Loucy (cell line): ENCODE measurements at regions not wholly inside any gene's neighbourhood (a gene's known extent, or its start where the extent isn't known, plus 50 kb on each side); places are given as distances from the start of the nearest gene placed in this dataset.

ENCODE experiments used
- H2AFZ ChIP-seq: fragments of 200-600 bp; sonication (generic); 2 replicates; pipeline ENCODE4 v1.6.0; 2016; ENCODE audit warnings: antibody characterized with exemption, mild to moderate bottlenecking, low read length, moderate library complexity
- H3F3A ChIP-seq: fragments of 200-600 bp; 2 replicates; pipeline ENCODE4 v1.6.0; 2016; ENCODE audit warnings: antibody characterized with exemption, low read depth, mild to moderate bottlenecking
- H3K27me3 ChIP-seq: fragments of 200-600 bp; sonication (generic); 2 replicates; pipeline ENCODE4 v1.6.1; 2014; ENCODE audit warnings: low read length, mild to moderate bottlenecking; ENCODE audit not compliant: insufficient read depth, poor library complexity, severe bottlenecking
- H3K36me3 ChIP-seq: fragments of 200-600 bp; sonication (generic); 2 replicates; pipeline ENCODE4 v1.6.1; 2016; ENCODE audit warnings: low read length; ENCODE audit not compliant: insufficient read depth
- H3K4me1 ChIP-seq: fragments of 200-600 bp; sonication (generic); 2 replicates; pipeline ENCODE4 v1.5.1; 2014; ENCODE audit warnings: low read length, mild to moderate bottlenecking; ENCODE audit not compliant: insufficient read depth, poor library complexity, severe bottlenecking
- H3K4me2 ChIP-seq: fragments of 200-600 bp; sonication (generic); 2 replicates; pipeline ENCODE4 v1.6.0; 2014; ENCODE audit warnings: antibody characterized with exemption, low read length, low read depth, mild to moderate bottlenecking; ENCODE audit not compliant: poor library complexity, severe bottlenecking
- H3K4me3 ChIP-seq: fragments of 200-600 bp; sonication (generic); 2 replicates; pipeline ENCODE4 v1.5.1; 2014; ENCODE audit warnings: low read length, mild to moderate bottlenecking, mixed read lengths; ENCODE audit not compliant: poor library complexity, severe bottlenecking
- H3K79me2 ChIP-seq: fragments of 200-600 bp; sonication (generic); 2 replicates; pipeline ENCODE4 v1.6.1; 2014; ENCODE audit warnings: low read length; ENCODE audit not compliant: insufficient read depth
- H3K9ac ChIP-seq: fragments of 200-600 bp; sonication (generic); 2 replicates; pipeline ENCODE4 v1.6.0; 2014; ENCODE audit warnings: mild to moderate bottlenecking, low read depth, low read length, moderate library complexity; ENCODE audit not compliant: poor library complexity, severe bottlenecking
- H3K9me2 ChIP-seq: fragments of 200-600 bp; sonication (generic); replicated peaks from 2 replicates; pipeline ENCODE4 v1.6.1; 2016; ENCODE audit warnings: low read depth, low read length, mixed read lengths
- H3K9me3 ChIP-seq: fragments of 200-600 bp; sonication (generic); 2 replicates; pipeline ENCODE4 v1.6.1; 2014; ENCODE audit warnings: mild to moderate bottlenecking, antibody characterized with exemption, low read length, low read depth; ENCODE audit not compliant: insufficient read depth
- H4K20me1 ChIP-seq: fragments of 200-600 bp; sonication (generic); 2 replicates; pipeline ENCODE4 v1.6.0; 2014; ENCODE audit warnings: antibody characterized with exemption, low read length, mild to moderate bottlenecking; ENCODE audit not compliant: insufficient read depth, poor library complexity, severe bottlenecking
- EZH2phosphoT487 ChIP-seq: fragments of 200-600 bp; IDR thresholded peaks from 2 replicates; pipeline ENCODE4 v1.6.1; 2018; ENCODE audit warnings: antibody characterized with exemption, mild to moderate bottlenecking, moderate library complexity, borderline replicate concordance
- TF ChIP-seq, protein P1 (sequence below): fragments of 200-600 bp; sonication (generic); conservative IDR thresholded peaks from 2 replicates; pipeline ENCODE4 v1.5.1; 2014; ENCODE audit warnings: mild to moderate bottlenecking, antibody characterized with exemption, low read length

GRCh38 chr14:86050757-86051156 is 520.8 kb downstream of the FLRT2 start:
- Histone ChIP-seq H3K4me1 (no peaks in the 10 kb centered on the region), H3K9me2 (no peaks in the 10 kb centered on the region), H3K36me3 (no peaks in the 10 kb centered on the region), H3K9ac (no peak overlapping the region), H3K4me3 (no peak overlapping the region), H3K4me2 (no peak overlapping the region), H2AFZ (no peak overlapping the region), H3F3A (no peaks in the 10 kb centered on the region), H3K79me2 (no peaks in the 10 kb centered on the region), H3K27me3 (no peaks in the 10 kb centered on the region), H4K20me1 (no peaks in the 10 kb centered on the region), H3K9me3 (no peaks in the 10 kb centered on the region)
- TF ChIP-seq EZH2phosphoT487: no peak
- TF ChIP-seq, protein P1, sequence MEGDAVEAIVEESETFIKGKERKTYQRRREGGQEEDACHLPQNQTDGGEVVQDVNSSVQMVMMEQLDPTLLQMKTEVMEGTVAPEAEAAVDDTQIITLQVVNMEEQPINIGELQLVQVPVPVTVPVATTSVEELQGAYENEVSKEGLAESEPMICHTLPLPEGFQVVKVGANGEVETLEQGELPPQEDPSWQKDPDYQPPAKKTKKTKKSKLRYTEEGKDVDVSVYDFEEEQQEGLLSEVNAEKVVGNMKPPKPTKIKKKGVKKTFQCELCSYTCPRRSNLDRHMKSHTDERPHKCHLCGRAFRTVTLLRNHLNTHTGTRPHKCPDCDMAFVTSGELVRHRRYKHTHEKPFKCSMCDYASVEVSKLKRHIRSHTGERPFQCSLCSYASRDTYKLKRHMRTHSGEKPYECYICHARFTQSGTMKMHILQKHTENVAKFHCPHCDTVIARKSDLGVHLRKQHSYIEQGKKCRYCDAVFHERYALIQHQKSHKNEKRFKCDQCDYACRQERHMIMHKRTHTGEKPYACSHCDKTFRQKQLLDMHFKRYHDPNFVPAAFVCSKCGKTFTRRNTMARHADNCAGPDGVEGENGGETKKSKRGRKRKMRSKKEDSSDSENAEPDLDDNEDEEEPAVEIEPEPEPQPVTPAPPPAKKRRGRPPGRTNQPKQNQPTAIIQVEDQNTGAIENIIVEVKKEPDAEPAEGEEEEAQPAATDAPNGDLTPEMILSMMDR: no peak

- Histone ChIP-seq H3K27me3 (no peaks in the 10 kb centered on the region), H3K9me2 (no peaks in the 10 kb centered on the region), H3K4me1 (no peaks in the 10 kb centered on the region), H3F3A (no peaks in the 10 kb centered on the region), H3K79me2 (no peaks in the 10 kb centered on the region), H3K4me3 (no peak overlapping the region), H3K9ac (no peak overlapping the region), H2AFZ (no peak overlapping the region), H3K4me2 (no peak overlapping the region), H3K9me3 (no peaks in the 10 kb centered on the region), H4K20me1 (no peaks in the 10 kb centered on the region), H3K36me3 (no peaks in the 10 kb centered on the region)
- TF ChIP-seq, protein P1: no peak
- TF ChIP-seq EZH2phosphoT487: no peak
Measured at GRCh38 chr14:86050072-86050683, 520.2 kb downstream of the FLRT2 start.

GRCh38 chr14:86039176-86039575 is 509.2 kb downstream of the FLRT2 start:
- H3K36me3 ChIP-seq: no peaks in the 10 kb centered on the region
- no peaks in the 10 kb centered on the region for H3K4me1 ChIP-seq
- no peaks in the 10 kb centered on the region for H4K20me1 ChIP-seq
- H3K4me3 ChIP-seq: no peak overlapping the region
- no peaks in the 10 kb centered on the region; the same call in 1 of the 2 replicates for H3K9me3 ChIP-seq
- no peaks in the 10 kb centered on the region for H3K27me3 ChIP-seq
- H3K4me2 ChIP-seq: no peak overlapping the region
- no peaks in the 10 kb centered on the region for H3F3A ChIP-seq
- H3K79me2 ChIP-seq: no peaks in the 10 kb centered on the region
- no peaks in the 10 kb centered on the region for H3K9me2 ChIP-seq
- TF ChIP-seq, protein P1: no peak
- no peak for TF ChIP-seq EZH2phosphoT487
- no peak overlapping the region for H2AFZ ChIP-seq
- no peak overlapping the region for H3K9ac ChIP-seq
